Adipose tissue (tissue), 3 donors: ENCODE measurements at regions not wholly inside any gene's neighbourhood (a gene's known extent, or its start where the extent isn't known, plus 50 kb on each side); places are given as distances from the start of the nearest gene placed in this dataset.

Source experiments
- H3K27ac ChIP-seq: one replicate; pipeline ENCODE4 v1.5.1; 2013; ENCODE audit warnings: low read depth, low read length
- WGBS, 3 donors: extraction: QIAGEN DNeasy Blood & Tissue Kit; methylation state at CpG; one replicate each; pipeline ENCODE4 v1.1.7; 2013; 5-methylcytosine and 5-hydroxymethylcytosine counted together
- donor health status: healthy with polysubstance abuse.
- donor health status: Bipolar disorder and iron deficiency.
- donor health status: healthy.

GRCh38 chr3:178042376-178042775 is 493.9 kb upstream of the KCNMB2 start:
- 92 to 100% (median 99%) methylated on average over 3 of the region's 3 CpGs for WGBS, 3 donors

GRCh38 chr3:178043084-178043483 is 493.2 kb upstream of the KCNMB2 start:
- H3K27ac ChIP-seq: no peak overlapping the region
- WGBS, 3 donors: 62 to 86% (median 66%) methylated on average over 3 of the region's 3 CpGs

More at GRCh38 chr3:178042376-178042775, 493.9 kb upstream of the KCNMB2 start:
- no peak overlapping the region for H3K27ac ChIP-seq

- WGBS, 3 donors: 95 to 97% (median 96%) methylated on average over 2 of the region's 2 CpGs
- no peak overlapping the region for H3K27ac ChIP-seq
Measured at GRCh38 chr3:178044320-178044719, 491.9 kb upstream of the KCNMB2 start.

- 87 to 93% (median 89%) methylated on average over 3 of the region's 3 CpGs for WGBS, 3 donors
Measured at GRCh38 chr3:178047496-178047895, 488.7 kb upstream of the KCNMB2 start.

GRCh38 chr3:178048768-178049167 is 487.5 kb upstream of the KCNMB2 start:
- WGBS, 3 donors: 67 to 78% (median 68%) methylated on average over 3 of the region's 3 CpGs
- no peak overlapping the region for H3K27ac ChIP-seq

More at GRCh38 chr3:178047496-178047895, 488.7 kb upstream of the KCNMB2 start:
- no peak overlapping the region for H3K27ac ChIP-seq

- no peak overlapping the region for H3K27ac ChIP-seq
- 58 to 67% (median 62%) methylated on average over 3 of the region's 3 CpGs for WGBS, 3 donors
Measured at GRCh38 chr3:178054471-178054870, 481.8 kb upstream of the KCNMB2 start.

GRCh38 chr3:178055939-178056338 is 480.3 kb upstream of the KCNMB2 start:
- 89 to 91% (median 91%) methylated on average over 2 of the region's 2 CpGs for WGBS, 3 donors
- no peak overlapping the region for H3K27ac ChIP-seq

- WGBS, 3 donors: 88 to 97% (median 92%) methylated on average over 1 of the region's 1 CpG
Measured at GRCh38 chr3:178056868-178057267, 479.4 kb upstream of the KCNMB2 start.

GRCh38 chr3:178058629-178059028 is 477.6 kb upstream of the KCNMB2 start:
- H3K27ac ChIP-seq: no peak overlapping the region
- WGBS, 3 donors: 70 to 94% (median 93%) methylated on average over 6 of the region's 6 CpGs

More at GRCh38 chr3:178056868-178057267, 479.4 kb upstream of the KCNMB2 start:
- H3K27ac ChIP-seq: no peak overlapping the region

GRCh38 chr3:178059119-178059518 is 477.1 kb upstream of the KCNMB2 start:
- no peak overlapping the region for H3K27ac ChIP-seq

GRCh38 chr3:178059836-178060235 is 476.4 kb upstream of the KCNMB2 start:
- no peak overlapping the region for H3K27ac ChIP-seq

GRCh38 chr3:178060407-178060806 is 475.8 kb upstream of the KCNMB2 start:
- 50 to 80% (median 61%) methylated on average over 2 of the region's 2 CpGs for WGBS, 3 donors
- H3K27ac ChIP-seq: no peak overlapping the region

More at GRCh38 chr3:178059836-178060235, 476.4 kb upstream of the KCNMB2 start:
- 70 to 86% (median 82%) methylated on average over 6 of the region's 6 CpGs for WGBS, 3 donors

GRCh38 chr3:178062126-178062525 is 474.1 kb upstream of the KCNMB2 start:
- H3K27ac ChIP-seq: no peak overlapping the region
- WGBS, 3 donors: 80 to 94% (median 89%) methylated on average over 1 of the region's 1 CpG

- no peak overlapping the region for H3K27ac ChIP-seq
- 35 to 69% (median 39%) methylated on average over 1 of the region's 1 CpG for WGBS, 3 donors
Measured at GRCh38 chr3:178063461-178063860, 472.8 kb upstream of the KCNMB2 start.

GRCh38 chr3:178067721-178068120 is 468.5 kb upstream of the KCNMB2 start:
- H3K27ac ChIP-seq: no peak overlapping the region
- WGBS, 3 donors: 56 to 77% (median 64%) methylated on average over 1 of the region's 1 CpG

GRCh38 chr3:178072391-178073305 is 463.6 kb upstream of the KCNMB2 start:
- WGBS, 3 donors: 54 to 68% (median 59%) methylated on average over 7 of the region's 7 CpGs
- no peak overlapping the region for H3K27ac ChIP-seq

- WGBS, 3 donors: 88 to 97% (median 95%) methylated on average over 3 of the region's 3 CpGs
- H3K27ac ChIP-seq: no peak overlapping the region
Measured at GRCh38 chr3:178073366-178073765, 462.9 kb upstream of the KCNMB2 start.

GRCh38 chr3:178075344-178075743 is 460.9 kb upstream of the KCNMB2 start:
- H3K27ac ChIP-seq: no peak overlapping the region
- WGBS, 3 donors: 83 to 90% (median 85%) methylated on average over 5 of the region's 5 CpGs

GRCh38 chr3:178078953-178079352 is 457.3 kb upstream of the KCNMB2 start:
- 19 to 33% (median 20%) methylated on average over 1 of the region's 1 CpG for WGBS, 3 donors
- H3K27ac ChIP-seq: no peak overlapping the region

GRCh38 chr3:178079966-178080365 is 456.3 kb upstream of the KCNMB2 start:
- no peak overlapping the region for H3K27ac ChIP-seq
- 64 to 68% (median 68%) methylated on average over 1 of the region's 1 CpG for WGBS, 3 donors
